ENCODE measurements at regions not wholly inside any gene's neighbourhood (a gene's known extent, or its start where the extent isn't known, plus 50 kb on each side); places are given as distances from the start of the nearest gene placed in this dataset.

GRCh38 chr1:216960716-216961115 is 237.5 kb upstream of the ESRRG start:
- DNase-seq (ENCODE audit: low read depth) = no peak
- no peak overlapping the region for H3K4me3 ChIP-seq (replicated peaks; ENCODE audit: low read depth, low read length)
- no peak for TF ChIP-seq CTCF (IDR thresholded peaks at IDR 0.05; ENCODE audit: low read length, missing control alignments)

DNA sequence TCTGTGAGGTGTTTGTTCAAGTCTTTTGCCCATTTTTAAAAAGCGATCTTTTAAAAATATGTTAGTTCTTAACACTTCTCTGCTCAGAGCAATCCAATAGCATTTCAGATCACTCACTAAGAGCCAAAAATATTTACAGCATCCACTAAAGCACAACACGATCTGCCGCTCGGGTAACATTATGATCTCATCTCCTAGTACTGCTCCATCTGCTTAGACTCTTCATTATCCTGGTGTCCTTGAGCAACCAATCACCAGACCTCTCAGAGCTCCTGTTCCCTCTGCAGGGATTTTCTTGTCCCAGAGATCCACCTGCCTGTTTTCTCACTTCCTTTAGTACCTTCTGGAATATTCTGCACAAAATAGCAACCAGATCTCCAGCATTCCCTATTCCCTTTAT is 235.3 kb upstream of the ESRRG start:
- no peak overlapping the region for H3K4me3 ChIP-seq (replicated peaks; ENCODE audit: low read depth, low read length)
- DNase-seq (ENCODE audit: low read depth) = no peak
- no peak for TF ChIP-seq CTCF (IDR thresholded peaks at IDR 0.05; ENCODE audit: low read length, missing control alignments)

GRCh38 chr1:216953495-216953894 is 230.3 kb upstream of the ESRRG start:
- DNase-seq (ENCODE audit: low read depth) = no peak
- no peak overlapping the region for H3K4me3 ChIP-seq (replicated peaks; ENCODE audit: low read depth, low read length)
- no peak for TF ChIP-seq CTCF (IDR thresholded peaks at IDR 0.05; ENCODE audit: low read length, missing control alignments)

GRCh38 chr1:216952864-216953263 is 229.6 kb upstream of the ESRRG start:
- TF ChIP-seq CTCF (IDR thresholded peaks at IDR 0.05; ENCODE audit: low read length, missing control alignments) = no peak
- H3K4me3 ChIP-seq (replicated peaks; ENCODE audit: low read depth, low read length) = no peak overlapping the region
- DNase-seq (ENCODE audit: low read depth) = no peak

DNA sequence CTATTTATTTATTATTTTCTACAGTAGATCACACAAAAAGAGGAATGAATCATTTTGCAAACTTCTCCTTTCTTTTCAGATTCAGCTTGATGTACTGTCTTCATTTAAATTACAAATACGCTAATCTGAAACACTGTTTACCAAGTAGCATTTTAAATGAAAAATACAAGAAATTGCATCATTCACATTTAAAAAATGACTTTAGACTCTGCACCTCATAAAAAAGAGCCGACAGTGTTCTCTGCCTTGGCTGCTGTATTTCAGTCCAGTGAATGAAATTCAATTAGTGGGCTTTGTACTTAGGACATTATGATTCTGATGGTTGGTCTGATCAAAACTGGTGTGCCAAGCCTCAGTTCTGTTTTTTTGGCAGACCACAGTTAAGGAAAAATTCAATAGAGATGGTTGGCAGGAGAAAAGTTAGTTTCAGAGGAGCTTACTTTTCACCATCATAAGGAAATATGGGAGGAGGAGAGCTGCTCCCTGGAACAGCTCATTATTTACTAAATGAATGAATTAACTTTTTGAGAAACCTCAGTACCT is 222.4 kb upstream of the ESRRG start:
- no peak for DNase-seq (ENCODE audit: low read depth)
- no peak for TF ChIP-seq CTCF (IDR thresholded peaks at IDR 0.05; ENCODE audit: low read length, missing control alignments)
- H3K4me3 ChIP-seq (replicated peaks; ENCODE audit: low read depth, low read length) = no peak overlapping the region

DNA sequence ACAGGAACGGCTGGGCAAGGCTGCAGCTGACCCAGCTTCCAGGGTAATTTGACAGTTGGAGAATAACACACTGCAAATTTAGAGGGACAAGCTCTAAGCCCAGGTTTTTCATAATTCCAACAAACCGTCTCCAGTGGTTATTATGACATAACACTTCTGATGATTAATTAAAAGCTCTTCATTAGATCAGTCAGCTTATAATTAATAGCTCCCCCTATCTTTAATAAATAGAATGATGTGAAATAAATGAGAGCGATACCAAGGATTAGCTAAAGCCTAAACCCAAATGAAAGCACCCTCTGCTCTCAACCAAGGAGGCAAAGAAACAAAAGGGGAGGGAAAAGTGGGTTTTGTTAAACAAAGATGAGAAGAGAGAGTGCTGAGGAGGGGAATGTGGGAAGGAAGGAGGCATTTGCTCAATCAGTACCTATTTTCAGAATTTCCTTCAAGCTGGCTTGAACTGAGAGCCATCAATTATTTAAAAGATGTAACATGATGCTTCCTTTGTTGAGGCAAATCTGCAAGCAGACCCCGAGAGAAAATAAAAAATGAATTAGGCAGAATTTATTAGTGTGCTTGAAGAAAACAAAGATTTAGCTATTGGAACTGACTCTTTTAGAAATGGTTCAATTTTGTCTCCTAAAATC is 221.8 kb upstream of the ESRRG start:
- no peak for DNase-seq (ENCODE audit: low read depth)
- no peak for TF ChIP-seq CTCF (IDR thresholded peaks at IDR 0.05; ENCODE audit: low read length, missing control alignments)
- no peak overlapping the region for H3K4me3 ChIP-seq (replicated peaks; ENCODE audit: low read depth, low read length)

DNA sequence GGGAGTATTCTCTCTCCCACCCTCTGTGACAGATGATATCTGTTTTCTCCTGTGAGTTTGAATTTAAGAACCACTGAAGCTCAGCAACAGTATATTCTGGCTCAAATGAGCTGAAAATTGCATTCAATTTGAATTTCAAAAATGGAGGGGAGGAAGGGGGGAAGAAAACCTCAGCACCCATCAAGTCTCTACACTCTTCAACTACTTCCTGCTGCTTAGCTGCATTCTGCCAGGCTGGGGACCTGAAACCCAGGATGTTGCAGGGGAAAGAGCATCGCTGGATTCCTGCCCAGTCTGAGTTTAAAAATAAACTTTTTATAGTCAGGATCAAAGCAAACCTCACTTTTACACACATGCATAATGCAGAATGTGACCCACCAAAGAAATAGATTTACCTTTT is 214.3 kb upstream of the ESRRG start:
- no peak for DNase-seq (ENCODE audit: low read depth)
- no peak overlapping the region for H3K4me3 ChIP-seq (replicated peaks; ENCODE audit: low read depth, low read length)
- no peak for TF ChIP-seq CTCF (IDR thresholded peaks at IDR 0.05; ENCODE audit: low read length, missing control alignments)

Measured in fibroblast of pulmonary artery (primary cell).